ENCODE measurements at regions not wholly inside any gene's neighbourhood (a gene's known extent, or its start where the extent isn't known, plus 50 kb on each side); places are given as distances from the start of the nearest gene placed in this dataset.

GRCh38 chr6:12386816-12387215 lies 96.7 kb downstream of the EDN1 start:
- no TSS peak for BruUV-seq (replicated peaks)
- no peaks in the 10 kb centered on the region for H3K36me3 Mint-ChIP-seq (ENCODE audit: insufficient read depth, unreplicated experiment)
- no peaks in the 10 kb centered on the region for H3K27me3 Mint-ChIP-seq (ENCODE audit: insufficient read depth, unreplicated experiment)
- H3K4me1 Mint-ChIP-seq (ENCODE audit: low read depth, unreplicated experiment) = peaks cover 8% of the 10 kb centered on the region
- no peak overlapping the region for H3K4me3 Mint-ChIP-seq (ENCODE audit: unreplicated experiment)
- peaks cover 22% of the 10 kb centered on the region for H3K9me3 Mint-ChIP-seq (ENCODE audit: unreplicated experiment)
- no peaks in the 10 kb centered on the region for H3K36me3 ChIP-seq (ENCODE audit: control insufficient read depth, insufficient read depth, low read length)
- H3K27ac Mint-ChIP-seq (ENCODE audit: unreplicated experiment) = no peak overlapping the region
- H3K27me3 ChIP-seq (replicated peaks; ENCODE audit: control insufficient read depth, insufficient read depth, low read length) = no peaks in the 10 kb centered on the region
- no peak for TF ChIP-seq CTCF (IDR thresholded peaks at IDR 0.05; ENCODE audit: insufficient read depth in 1 of 2, low read depth in 1 of 2, low read length in 1 of 2, severe bottlenecking in 1 of 2, unreplicated experiment in 1 of 2)
- H3K4me1 ChIP-seq = peaks cover 10% of the 10 kb centered on the region
- POLR2A ChIA-PET = interaction anchor here (0.5 kb wide), 1 partner anchor 15 kb away, joined by 4 read pairs; no protein-coding TSS in a partner anchor
- no peak overlapping the region for H3K4me3 ChIP-seq (ENCODE audit: low read depth, low read length)
- CTCF ChIA-PET = interaction anchor here (0.6 kb wide), 2 partner anchors 51 to 98 kb away, joined by 4 read pairs; no protein-coding TSS in a partner anchor
- H3K9me3 ChIP-seq = 0 out of 2 replicates have a peak, but pooled peaks cover 5% of the 10 kb centered on the region
- DNase-seq = no peak
- intact Hi-C loops (cut with micrococcal nuclease; ENCODE audit: unreplicated experiment) = no loop called here

- intact Hi-C loops (cut with micrococcal nuclease; ENCODE audit: unreplicated experiment) = no loop called here
- TF ChIP-seq CTCF (IDR thresholded peaks at IDR 0.05; ENCODE audit: insufficient read depth in 1 of 2, low read depth in 1 of 2, low read length in 1 of 2, severe bottlenecking in 1 of 2, unreplicated experiment in 1 of 2) = no peak
- H3K27me3 ChIP-seq (replicated peaks; ENCODE audit: control insufficient read depth, insufficient read depth, low read length) = no peaks in the 10 kb centered on the region
- H3K4me3 ChIP-seq (ENCODE audit: low read depth, low read length) = no peak overlapping the region
- peaks cover 22% of the 10 kb centered on the region for H3K4me1 ChIP-seq
- no peak for DNase-seq
- H3K27me3 Mint-ChIP-seq (ENCODE audit: insufficient read depth, unreplicated experiment) = no peaks in the 10 kb centered on the region
- H3K4me3 Mint-ChIP-seq (ENCODE audit: unreplicated experiment) = no peak overlapping the region
- peaks cover 31% of the 10 kb centered on the region for H3K9me3 Mint-ChIP-seq (ENCODE audit: unreplicated experiment)
- H3K4me1 Mint-ChIP-seq (ENCODE audit: low read depth, unreplicated experiment) = peaks cover 16% of the 10 kb centered on the region
- BruUV-seq (replicated peaks) = no TSS peak
- H3K36me3 ChIP-seq (ENCODE audit: control insufficient read depth, insufficient read depth, low read length) = no peaks in the 10 kb centered on the region
- H3K27ac Mint-ChIP-seq (ENCODE audit: unreplicated experiment) = no peak overlapping the region
- no peaks in the 10 kb centered on the region for H3K36me3 Mint-ChIP-seq (ENCODE audit: insufficient read depth, unreplicated experiment)
- 0 out of 2 replicates have a peak, but pooled peaks cover 5% of the 10 kb centered on the region for H3K9me3 ChIP-seq
- ChIA-PET POLR2A (no interaction called here), CTCF (no interaction called here)
Observed at GRCh38 chr6:12391472-12391871, 101.3 kb downstream of the EDN1 start.

- H3K36me3 ChIP-seq (ENCODE audit: control insufficient read depth, insufficient read depth, low read length) = no peaks in the 10 kb centered on the region
- DNase-seq = no peak
- H3K4me1 ChIP-seq = peaks cover 22% of the 10 kb centered on the region
- POLR2A ChIA-PET = no interaction called here
- H3K9me3 ChIP-seq = 0 out of 2 replicates have a peak, but pooled peaks cover 5% of the 10 kb centered on the region
- H3K4me3 ChIP-seq (ENCODE audit: low read depth, low read length) = no peak overlapping the region
- no peak for TF ChIP-seq CTCF (IDR thresholded peaks at IDR 0.05; ENCODE audit: insufficient read depth in 1 of 2, low read depth in 1 of 2, low read length in 1 of 2, severe bottlenecking in 1 of 2, unreplicated experiment in 1 of 2)
- no peak overlapping the region for H3K27ac Mint-ChIP-seq (ENCODE audit: unreplicated experiment)
- H3K36me3 Mint-ChIP-seq (ENCODE audit: insufficient read depth, unreplicated experiment) = no peaks in the 10 kb centered on the region
- no peaks in the 10 kb centered on the region for H3K27me3 Mint-ChIP-seq (ENCODE audit: insufficient read depth, unreplicated experiment)
- H3K27me3 ChIP-seq (replicated peaks; ENCODE audit: control insufficient read depth, insufficient read depth, low read length) = no peaks in the 10 kb centered on the region
- CTCF ChIA-PET = interaction anchor here (0.7 kb wide), 1 partner anchor 73 kb away, joined by 3 read pairs; no protein-coding TSS in a partner anchor
- no TSS peak for BruUV-seq (replicated peaks)
- H3K4me1 Mint-ChIP-seq (ENCODE audit: low read depth, unreplicated experiment) = peaks cover 16% of the 10 kb centered on the region
- peaks cover 24% of the 10 kb centered on the region for H3K9me3 Mint-ChIP-seq (ENCODE audit: unreplicated experiment)
- no peak overlapping the region for H3K4me3 Mint-ChIP-seq (ENCODE audit: unreplicated experiment)
- intact Hi-C loops (cut with micrococcal nuclease; ENCODE audit: unreplicated experiment) = no loop called here
Observed at GRCh38 chr6:12392490-12392889, 102.3 kb downstream of the EDN1 start.
